Stimulated activated CD4-positive, alpha-beta T cell treated with anti-CD3 and anti-CD28 coated beads, TNF-alpha, amount 100 ng/mL, for 1 hour (primary cell): ENCODE measurements at regions not wholly inside any gene's neighbourhood (a gene's known extent, or its start where the extent isn't known, plus 50 kb on each side); places are given as distances from the start of the nearest gene placed in this dataset.

Experiments
- DNase-seq, 3 donors: peaks; one replicate each; pipeline ENCODE4 v3.0.0-alpha.2; 2020; ENCODE audit warnings: low read depth in 3 of 3, low spot score in 1 of 3

- no peak for DNase-seq
Observed at GRCh38 chr14:61847861-61848260, 85.6 kb downstream of the SNAPC1 start.

- DNase-seq: no peak
Observed at GRCh38 chr14:61854898-61855297, 92.7 kb downstream of the SNAPC1 start.

GRCh38 chr14:61860294-61860918 is 98.2 kb downstream of the SNAPC1 start:
- peak in 1 of 3 donors; percentile 66 for DNase-seq

- no peak for DNase-seq
Observed at GRCh38 chr14:61861320-61861865, 99.2 kb downstream of the SNAPC1 start.

GRCh38 chr14:61864329-61864898 is 102.2 kb downstream of the SNAPC1 start:
- no peak for DNase-seq

- no peak for DNase-seq
Observed at GRCh38 chr14:61866932-61867920, 105.0 kb downstream of the SNAPC1 start.

GRCh38 chr14:61868846-61869245 is 106.6 kb downstream of the SNAPC1 start:
- DNase-seq: no peak

GRCh38 chr14:61870163-61870562 is 107.9 kb downstream of the SNAPC1 start:
- no peak for DNase-seq

- no peak for DNase-seq
Observed at GRCh38 chr14:61872452-61872851, 110.2 kb downstream of the SNAPC1 start.

GRCh38 chr14:61875483-61875882 is 113.3 kb downstream of the SNAPC1 start:
- no peak for DNase-seq

- DNase-seq: no peak
Observed at GRCh38 chr14:61876362-61877034, 114.3 kb downstream of the SNAPC1 start.

GRCh38 chr14:61877035-61877390 is 114.8 kb downstream of the SNAPC1 start:
- DNase-seq: no peak

GRCh38 chr14:61877768-61878167 is 115.5 kb downstream of the SNAPC1 start:
- no peak for DNase-seq

- DNase-seq: no peak
Observed at GRCh38 chr14:61878931-61879330, 116.7 kb downstream of the SNAPC1 start.

- no peak for DNase-seq
Observed at GRCh38 chr14:61881046-61881445, 118.8 kb downstream of the SNAPC1 start.

GRCh38 chr14:61884711-61885110 is 122.5 kb downstream of the SNAPC1 start:
- no peak for DNase-seq

- no peak for DNase-seq
Observed at GRCh38 chr14:61885203-61885961, 123.2 kb downstream of the SNAPC1 start.

GRCh38 chr14:61887628-61888027 is 125.4 kb downstream of the SNAPC1 start:
- no peak for DNase-seq

- peak in 1 of 3 donors; percentile 6 for DNase-seq
Observed at GRCh38 chr14:61889914-61890351, 127.7 kb downstream of the SNAPC1 start.

- no peak for DNase-seq
Observed at GRCh38 chr14:61891170-61891569, 128.9 kb downstream of the SNAPC1 start.
